GM23338 (cell line): ENCODE measurements at regions not wholly inside any gene's neighbourhood (a gene's known extent, or its start where the extent isn't known, plus 50 kb on each side); places are given as distances from the start of the nearest gene placed in this dataset.
A peak's percentile ranks its signal among the peaks of the same experiment; 100 is the strongest.

Source experiments
- ATAC-seq: fragments of 200-7000 bp; cut with Tn5 transposase; 3 replicates; pipeline ENCODE4 v1.9.1; 2020
- DNase-seq: peaks from one replicate; pipeline ENCODE4 v3.0.0-alpha.2; 2015; ENCODE audit warnings: low spot score
- H2AFZ ChIP-seq: fragments of 200-600 bp; sonication (generic); 2 replicates; pipeline ENCODE4 v1.8.0; 2016; ENCODE audit warnings: antibody characterized with exemption, mild to moderate bottlenecking, moderate library complexity
- H3F3A ChIP-seq: fragments of 200-600 bp; sonication (generic); replicated peaks from 2 replicates; pipeline ENCODE4 v1.8.0; 2017; ENCODE audit warnings: antibody characterized with exemption, mixed run types, low read depth
- H3K27ac ChIP-seq: fragments of 200-600 bp; sonication (generic); 2 replicates; pipeline ENCODE4 v1.6.1; 2016; ENCODE audit warnings: low read depth
- H3K27me3 ChIP-seq: fragments of 200-600 bp; sonication (generic); 2 replicates; pipeline ENCODE4 v1.8.0; 2016; ENCODE audit warnings: mild to moderate bottlenecking, mixed run types, moderate library complexity; ENCODE audit not compliant: insufficient read depth
- H3K36me3 ChIP-seq: fragments of 200-600 bp; sonication (generic); 2 replicates; pipeline ENCODE4 v1.8.0; 2016; ENCODE audit warnings: mild to moderate bottlenecking; ENCODE audit not compliant: insufficient read depth
- H3K4me1 ChIP-seq: fragments of 200-600 bp; sonication (generic); 2 replicates; pipeline ENCODE4 v1.8.0; 2016; ENCODE audit warnings: mild to moderate bottlenecking, moderate library complexity; ENCODE audit not compliant: insufficient read depth
- H3K4me2 ChIP-seq: fragments of 200-600 bp; sonication (generic); 2 replicates; pipeline ENCODE4 v1.7.1; 2017; ENCODE audit warnings: mixed run types
- H3K4me3 ChIP-seq: fragments of 200-600 bp; sonication (generic); 2 replicates; pipeline ENCODE4 v1.6.1; 2016; ENCODE audit warnings: mixed run types
- H3K79me2 ChIP-seq: fragments of 200-600 bp; sonication (generic); replicated peaks from 2 replicates; pipeline ENCODE4 v1.8.0; 2017; ENCODE audit warnings: mild to moderate bottlenecking; ENCODE audit not compliant: insufficient read depth
- H3K9me2 ChIP-seq: fragments of 200-600 bp; sonication (generic); 2 replicates; pipeline ENCODE4 v1.8.0; 2017; ENCODE audit not compliant: insufficient read depth
- H4K20me1 ChIP-seq: fragments of 200-600 bp; sonication (generic); replicated peaks from 2 replicates; pipeline ENCODE4 v1.8.0; 2017; ENCODE audit warnings: mild to moderate bottlenecking; ENCODE audit not compliant: insufficient read depth
- H3K27ac Mint-ChIP-seq: 2 replicates; pipeline ENCODE4 v1.8.0; 2020; ENCODE audit warnings: inconsistent platforms, mild to moderate bottlenecking, moderate library complexity, mixed read lengths
- H3K27me3 Mint-ChIP-seq: 3 replicates; pipeline ENCODE4 v1.8.0; 2022; ENCODE audit warnings: low read depth, mild to moderate bottlenecking, moderate library complexity, mixed read lengths, inconsistent platforms; ENCODE audit not compliant: insufficient read depth, poor library complexity
- H3K36me3 Mint-ChIP-seq: 3 replicates; pipeline ENCODE4 v1.8.0; 2021; ENCODE audit warnings: low read depth, mild to moderate bottlenecking, inconsistent platforms, moderate library complexity, mixed read lengths
- H3K4me1 Mint-ChIP-seq: 3 replicates; pipeline ENCODE4 v1.8.0; 2020; ENCODE audit warnings: mild to moderate bottlenecking, inconsistent platforms, mixed read lengths
- H3K4me3 Mint-ChIP-seq: 3 replicates; pipeline ENCODE4 v1.8.0; 2021; ENCODE audit warnings: moderate library complexity, mild to moderate bottlenecking, inconsistent platforms, mixed read lengths
- H3K9me3 Mint-ChIP-seq: 3 replicates; pipeline ENCODE4 v1.8.0; 2020; ENCODE audit warnings: moderate library complexity, mild to moderate bottlenecking, inconsistent platforms, mixed read lengths
- CREB1 ChIP-seq: fragments of 250-450 bp; sonication (Bioruptor Pico); IDR thresholded peaks from 2 replicates; pipeline ENCODE4 v1.5.0; 2020; ENCODE audit warnings: low read depth, mild to moderate bottlenecking, moderate library complexity
- CTCF ChIP-seq, 2 experiments: fragments of 200-600 bp in 1 of 2; sonication (generic) in 1 of 2; conservative IDR thresholded peaks; 2 replicates each; pipeline versions ENCODE4 v1.5.1 to v1.6.1; 2016 to 2017; ENCODE audit warnings: antibody characterized with exemption in 2 of 2, low read depth in 2 of 2, mild to moderate bottlenecking in 2 of 2, moderate library complexity in 1 of 2
- EZH2 ChIP-seq: fragments of 200-600 bp; sonication (generic); IDR thresholded peaks from one replicate; pipeline ENCODE4 v1.8.0; 2017; ENCODE audit warnings: antibody characterized with exemption, mild to moderate bottlenecking, low read depth; ENCODE audit not compliant: unreplicated experiment
- EZH2phosphoT487 ChIP-seq: fragments of 200-600 bp; sonication (generic); IDR thresholded peaks from one replicate; pipeline ENCODE4 v1.8.1; 2018; ENCODE audit warnings: antibody characterized with exemption; ENCODE audit not compliant: unreplicated experiment
- JUNB ChIP-seq: IDR thresholded peaks from one replicate; pipeline ENCODE4 v1.6.1; 2016; ENCODE audit warnings: antibody characterized with exemption; ENCODE audit not compliant: unreplicated experiment
- NANOG ChIP-seq: IDR thresholded peaks from 2 replicates; pipeline ENCODE4 v1.6.1; 2016; ENCODE audit warnings: antibody characterized with exemption, borderline replicate concordance
- POLR2AphosphoS5 ChIP-seq: IDR thresholded peaks from 2 replicates; pipeline ENCODE4 v1.6.1; 2016; ENCODE audit warnings: antibody characterized with exemption, low read depth
- REST ChIP-seq: IDR thresholded peaks from one replicate; pipeline ENCODE4 v1.6.1; 2018; ENCODE audit warnings: antibody characterized with exemption; ENCODE audit not compliant: unreplicated experiment
- STAT1 ChIP-seq: IDR thresholded peaks from one replicate; pipeline ENCODE4 v1.6.1; 2016; ENCODE audit warnings: antibody characterized with exemption; ENCODE audit not compliant: unreplicated experiment
- ZNF114 ChIP-seq: fragments of 250-450 bp; sonication (Bioruptor Pico); IDR thresholded peaks from 2 replicates; pipeline ENCODE4 v1.5.0; 2020; ENCODE audit warnings: mild to moderate bottlenecking, moderate library complexity
- ZNF331 ChIP-seq: fragments of 250-450 bp; sonication (Bioruptor Pico); IDR thresholded peaks from 2 replicates; pipeline ENCODE4 v1.5.0; 2020; ENCODE audit warnings: low read depth, mild to moderate bottlenecking, moderate library complexity
- ZNF462 ChIP-seq: fragments of 250-450 bp; sonication (Bioruptor Pico); IDR thresholded peaks from 2 replicates; pipeline ENCODE4 v1.5.0; 2020; ENCODE audit warnings: mild to moderate bottlenecking, moderate library complexity
- TF ChIP-seq, protein P1 (sequence below): IDR thresholded peaks from 2 replicates; pipeline ENCODE4 v1.6.1; 2016; ENCODE audit warnings: antibody characterized with exemption

GRCh38 chr13:73676550-73677047 is 457.6 kb downstream of the KLF12 start:
- peak overlapping the region; percentile 53 for H3K27ac Mint-ChIP-seq
- TF ChIP-seq REST (no peak), ZNF462 (CRISPR knock-in tag) (no peak), EZH2phosphoT487 (no peak), STAT1 (no peak), ZNF114 (no peak), EZH2 (no peak), CTCF (conservative IDR thresholded peaks at IDR 0.05; ENCODE audit: low read depth in 2 of 2) (no peak), NANOG (no peak), CREB1 (CRISPR knock-in tag) (no peak), JUNB (no peak), ZNF331 (CRISPR knock-in tag) (no peak), POLR2AphosphoS5 (no peak)
- TF ChIP-seq, protein P1, sequence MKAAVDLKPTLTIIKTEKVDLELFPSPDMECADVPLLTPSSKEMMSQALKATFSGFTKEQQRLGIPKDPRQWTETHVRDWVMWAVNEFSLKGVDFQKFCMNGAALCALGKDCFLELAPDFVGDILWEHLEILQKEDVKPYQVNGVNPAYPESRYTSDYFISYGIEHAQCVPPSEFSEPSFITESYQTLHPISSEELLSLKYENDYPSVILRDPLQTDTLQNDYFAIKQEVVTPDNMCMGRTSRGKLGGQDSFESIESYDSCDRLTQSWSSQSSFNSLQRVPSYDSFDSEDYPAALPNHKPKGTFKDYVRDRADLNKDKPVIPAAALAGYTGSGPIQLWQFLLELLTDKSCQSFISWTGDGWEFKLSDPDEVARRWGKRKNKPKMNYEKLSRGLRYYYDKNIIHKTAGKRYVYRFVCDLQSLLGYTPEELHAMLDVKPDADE, result no peak
- 0 out of 2 replicates have a peak overlapping the region, but pooled peaks have one; percentile 23 for H3K4me2 ChIP-seq
- H3K36me3 ChIP-seq, result no peaks in the 10 kb centered on the region
- no peak for DNase-seq
- peaks cover 20% of the 10 kb centered on the region for H3K4me1 Mint-ChIP-seq
- H3K4me1 ChIP-seq, result peaks cover 14% of the 10 kb centered on the region
- H2AFZ ChIP-seq, result no peak overlapping the region
- H3F3A ChIP-seq, result no peaks in the 10 kb centered on the region
- no peak overlapping the region for H3K27ac ChIP-seq
- no peak overlapping the region for H3K4me3 Mint-ChIP-seq
- ATAC-seq, result no peak
- H3K79me2 ChIP-seq, result no peaks in the 10 kb centered on the region
- no peaks in the 10 kb centered on the region for H4K20me1 ChIP-seq
- 0 out of 2 replicates have a peak, but pooled peaks cover 3% of the 10 kb centered on the region for H3K9me2 ChIP-seq
- no peaks in the 10 kb centered on the region for H3K27me3 ChIP-seq
- no peaks in the 10 kb centered on the region for H3K9me3 Mint-ChIP-seq
- no peaks in the 10 kb centered on the region for H3K27me3 Mint-ChIP-seq
- H3K4me3 ChIP-seq, result no peak overlapping the region
- H3K36me3 Mint-ChIP-seq, result no peaks in the 10 kb centered on the region
